ENCODE measurements at regions not wholly inside any gene's neighbourhood (a gene's known extent, or its start where the extent isn't known, plus 50 kb on each side); places are given as distances from the start of the nearest gene placed in this dataset.

DNA sequence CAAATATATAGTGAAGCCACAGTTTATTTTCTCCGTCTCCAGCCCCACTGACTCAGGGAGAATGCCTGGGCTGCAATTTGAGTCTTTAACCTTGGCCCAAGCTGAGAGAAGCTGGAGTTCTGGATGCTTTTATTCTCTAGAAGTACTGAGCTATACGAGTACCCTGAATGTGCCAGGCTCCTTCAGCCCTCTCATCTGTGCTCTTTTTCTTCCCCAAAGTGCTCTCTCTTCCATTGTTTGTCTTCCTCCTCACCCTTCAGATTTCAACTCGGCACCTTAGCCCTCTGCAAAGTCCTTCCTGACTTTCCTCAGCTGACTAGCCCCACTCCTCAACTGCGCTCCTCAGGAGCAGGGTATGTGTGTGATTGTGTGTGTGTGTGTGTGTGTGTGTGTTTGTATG is 75.6 kb upstream of the AGBL1 start:
- Mint-ChIP-seq H3K4me1 (no peaks in the 10 kb centered on the region), H3K27me3 (ENCODE audit: insufficient read depth) (no peaks in the 10 kb centered on the region), H3K27ac (no peak overlapping the region), H3K36me3 (ENCODE audit: low read depth) (no peaks in the 10 kb centered on the region), H3K4me3 (no peak overlapping the region), H3K9me3 (no peaks in the 10 kb centered on the region)
- Histone ChIP-seq H3K4me3 (ENCODE audit: low read length) (no peak overlapping the region), H3K9ac (ENCODE audit: extremely low read depth, low read length, poor library complexity, severe bottlenecking) (no peak overlapping the region), H3K27ac (ENCODE audit: low read depth, low read length) (no peak overlapping the region), H3K4me1 (ENCODE audit: control insufficient read depth, insufficient read depth, low read length) (no peaks in the 10 kb centered on the region), H3K27me3 (ENCODE audit: control insufficient read depth, insufficient read depth, low read length, poor library complexity, severe bottlenecking) (no peaks in the 10 kb centered on the region), H3K9me3 (ENCODE audit: control insufficient read depth, low read length) (no peaks in the 10 kb centered on the region), H3K36me3 (ENCODE audit: control insufficient read depth, insufficient read depth, low read length) (no peaks in the 10 kb centered on the region)
- TF ChIP-seq, protein P1, sequence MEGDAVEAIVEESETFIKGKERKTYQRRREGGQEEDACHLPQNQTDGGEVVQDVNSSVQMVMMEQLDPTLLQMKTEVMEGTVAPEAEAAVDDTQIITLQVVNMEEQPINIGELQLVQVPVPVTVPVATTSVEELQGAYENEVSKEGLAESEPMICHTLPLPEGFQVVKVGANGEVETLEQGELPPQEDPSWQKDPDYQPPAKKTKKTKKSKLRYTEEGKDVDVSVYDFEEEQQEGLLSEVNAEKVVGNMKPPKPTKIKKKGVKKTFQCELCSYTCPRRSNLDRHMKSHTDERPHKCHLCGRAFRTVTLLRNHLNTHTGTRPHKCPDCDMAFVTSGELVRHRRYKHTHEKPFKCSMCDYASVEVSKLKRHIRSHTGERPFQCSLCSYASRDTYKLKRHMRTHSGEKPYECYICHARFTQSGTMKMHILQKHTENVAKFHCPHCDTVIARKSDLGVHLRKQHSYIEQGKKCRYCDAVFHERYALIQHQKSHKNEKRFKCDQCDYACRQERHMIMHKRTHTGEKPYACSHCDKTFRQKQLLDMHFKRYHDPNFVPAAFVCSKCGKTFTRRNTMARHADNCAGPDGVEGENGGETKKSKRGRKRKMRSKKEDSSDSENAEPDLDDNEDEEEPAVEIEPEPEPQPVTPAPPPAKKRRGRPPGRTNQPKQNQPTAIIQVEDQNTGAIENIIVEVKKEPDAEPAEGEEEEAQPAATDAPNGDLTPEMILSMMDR (conservative IDR thresholded peaks at IDR 0.05), result no peak
- DNase-seq, result no peak
- WGBS, 2 experiments (ENCODE audit: insufficient coverage in 1 of 2, insufficient read length in 1 of 2), result 84 to 90% methylated on average over 2 to 4 of the region's 4 CpGs

DNA sequence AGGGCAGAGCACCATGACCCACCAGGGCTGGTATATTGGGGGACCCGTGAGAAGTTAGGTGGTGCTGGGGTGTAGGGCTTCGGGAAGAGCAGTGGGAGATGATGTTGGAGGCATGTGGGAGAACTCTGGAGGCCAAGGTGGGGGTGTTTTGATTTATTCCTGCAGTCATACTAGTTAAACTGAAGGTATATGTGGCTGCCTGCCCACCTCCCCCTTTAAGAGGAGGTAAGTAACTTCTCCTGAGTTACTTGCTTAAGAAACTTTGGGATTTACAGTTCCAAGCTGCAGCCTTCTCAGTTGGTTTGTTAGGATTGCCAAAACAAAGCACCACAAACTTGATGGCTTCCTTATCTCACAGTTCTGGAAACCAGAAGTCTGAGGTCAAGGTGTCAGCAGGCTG is 73.1 kb upstream of the AGBL1 start:
- Histone ChIP-seq H3K4me3 (ENCODE audit: low read length) (no peak overlapping the region), H3K9me3 (ENCODE audit: control insufficient read depth, low read length) (no peaks in the 10 kb centered on the region), H3K9ac (ENCODE audit: extremely low read depth, low read length, poor library complexity, severe bottlenecking) (no peak overlapping the region), H3K36me3 (ENCODE audit: control insufficient read depth, insufficient read depth, low read length) (no peaks in the 10 kb centered on the region), H3K27ac (ENCODE audit: low read depth, low read length) (no peak overlapping the region), H3K4me1 (ENCODE audit: control insufficient read depth, insufficient read depth, low read length) (no peaks in the 10 kb centered on the region), H3K27me3 (ENCODE audit: control insufficient read depth, insufficient read depth, low read length, poor library complexity, severe bottlenecking) (no peaks in the 10 kb centered on the region)
- TF ChIP-seq, protein P1 (conservative IDR thresholded peaks at IDR 0.05), result no peak
- Mint-ChIP-seq H3K4me1 (no peaks in the 10 kb centered on the region), H3K27ac (no peak overlapping the region), H3K36me3 (ENCODE audit: low read depth) (no peaks in the 10 kb centered on the region), H3K4me3 (no peak overlapping the region), H3K9me3 (no peaks in the 10 kb centered on the region), H3K27me3 (ENCODE audit: insufficient read depth) (no peaks in the 10 kb centered on the region)
- WGBS, 2 experiments (ENCODE audit: insufficient coverage in 1 of 2, insufficient read length in 1 of 2), result 83 to 86% methylated on average over 2 of the region's 2 CpGs
- DNase-seq, result no peak

DNA sequence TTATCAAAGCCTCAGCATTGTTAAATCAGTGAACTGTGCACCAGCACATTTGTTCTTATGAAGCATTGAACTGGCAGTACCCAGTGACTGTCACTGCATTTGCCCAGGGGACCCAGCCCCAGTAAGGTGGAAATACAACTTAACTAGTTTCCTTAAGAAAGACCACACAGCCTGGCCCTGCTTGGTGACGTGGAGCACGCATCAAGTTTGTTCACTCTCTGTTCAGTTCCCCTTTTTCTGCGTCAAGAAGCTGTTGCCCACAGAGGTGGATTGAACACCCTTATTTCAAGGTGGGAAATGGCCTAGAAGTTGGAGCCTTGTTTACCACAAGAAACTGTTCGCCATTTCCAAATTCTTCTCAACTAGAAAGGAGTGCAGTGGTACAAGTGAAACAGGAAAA is 69.9 kb upstream of the AGBL1 start:
- no peak overlapping the region for H3K4me3 ChIP-seq (ENCODE audit: low read length)
- no peaks in the 10 kb centered on the region for H3K4me1 Mint-ChIP-seq
- no peak overlapping the region for H3K9ac ChIP-seq (ENCODE audit: extremely low read depth, low read length, poor library complexity, severe bottlenecking)
- H3K36me3 ChIP-seq (ENCODE audit: control insufficient read depth, insufficient read depth, low read length), result no peaks in the 10 kb centered on the region
- no peak overlapping the region for H3K27ac ChIP-seq (ENCODE audit: low read depth, low read length)
- no peaks in the 10 kb centered on the region for H3K9me3 ChIP-seq (ENCODE audit: control insufficient read depth, low read length)
- 71 to 82% methylated on average over 2 to 4 of the region's 4 CpGs for WGBS, 2 experiments (ENCODE audit: insufficient coverage in 1 of 2, insufficient read length in 1 of 2)
- no peak for DNase-seq
- H3K4me3 Mint-ChIP-seq, result no peak overlapping the region
- H3K36me3 Mint-ChIP-seq (ENCODE audit: low read depth), result no peaks in the 10 kb centered on the region
- no peaks in the 10 kb centered on the region for H3K4me1 ChIP-seq (ENCODE audit: control insufficient read depth, insufficient read depth, low read length)
- TF ChIP-seq, protein P1 (conservative IDR thresholded peaks at IDR 0.05), result no peak
- no peaks in the 10 kb centered on the region for H3K9me3 Mint-ChIP-seq
- no peak overlapping the region for H3K27ac Mint-ChIP-seq
- H3K27me3 ChIP-seq (ENCODE audit: control insufficient read depth, insufficient read depth, low read length, poor library complexity, severe bottlenecking), result no peaks in the 10 kb centered on the region
- H3K27me3 Mint-ChIP-seq (ENCODE audit: insufficient read depth), result peaks cover 2% of the 10 kb centered on the region

Data from endodermal cell (in vitro differentiated cells).